ENCODE measurements at regions not wholly inside any gene's neighbourhood (a gene's known extent, or its start where the extent isn't known, plus 50 kb on each side); places are given as distances from the start of the nearest gene placed in this dataset.
"Not testable (repeated sequence)": the region's sequence is repeated elsewhere in the genome, so short reads cannot be mapped to it uniquely, and the experiment has no call there.

GRCh38 chr18:8882632-8883408 is 177.5 kb downstream of the MTCL1 start:
- peak; percentile 37 for DNase-seq (ENCODE audit: low read depth, low spot score)
- in situ Hi-C loops (cut with HindIII; ENCODE audit: low pct_unique_long_range_greater_than_20kb, low sequenced_read_pairs): no loop called here

- in situ Hi-C loops (cut with HindIII; ENCODE audit: low pct_unique_long_range_greater_than_20kb, low sequenced_read_pairs): no loop called here
- DNase-seq (ENCODE audit: low read depth, low spot score): no peak
Measured at GRCh38 chr18:8883409-8883668, 178.0 kb downstream of the MTCL1 start.

- in situ Hi-C loops (cut with HindIII; ENCODE audit: low pct_unique_long_range_greater_than_20kb, low sequenced_read_pairs); DNase-seq (ENCODE audit: low read depth, low spot score): not testable (repeated sequence)
Measured at GRCh38 chr18:8887877-8888276, 182.5 kb downstream of the MTCL1 start.

- no peak for DNase-seq (ENCODE audit: low read depth, low spot score)
- in situ Hi-C loops (cut with HindIII; ENCODE audit: low pct_unique_long_range_greater_than_20kb, low sequenced_read_pairs): no loop called here
Measured at GRCh38 chr18:8889489-8889888, 184.1 kb downstream of the MTCL1 start.

GRCh38 chr18:8890503-8890902 is 185.1 kb downstream of the MTCL1 start:
- in situ Hi-C loops (cut with HindIII; ENCODE audit: low pct_unique_long_range_greater_than_20kb, low sequenced_read_pairs): not testable (repeated sequence)

GRCh38 chr18:8890957-8891464 is 185.7 kb downstream of the MTCL1 start:
- peak; percentile 64 for DNase-seq (ENCODE audit: low read depth, low spot score)
- in situ Hi-C loops (cut with HindIII; ENCODE audit: low pct_unique_long_range_greater_than_20kb, low sequenced_read_pairs): no loop called here

More at GRCh38 chr18:8890503-8890902, 185.1 kb downstream of the MTCL1 start:
- not testable (repeated sequence) for DNase-seq (ENCODE audit: low read depth, low spot score)

- DNase-seq (ENCODE audit: low read depth, low spot score): no peak
- in situ Hi-C loops (cut with HindIII; ENCODE audit: low pct_unique_long_range_greater_than_20kb, low sequenced_read_pairs): no loop called here
Measured at GRCh38 chr18:8893221-8893620, 187.9 kb downstream of the MTCL1 start.

- in situ Hi-C loops (cut with HindIII; ENCODE audit: low pct_unique_long_range_greater_than_20kb, low sequenced_read_pairs): no loop called here
Measured at GRCh38 chr18:8893628-8894231, 188.4 kb downstream of the MTCL1 start.

GRCh38 chr18:8894823-8895222 is 189.5 kb downstream of the MTCL1 start:
- no peak for DNase-seq (ENCODE audit: low read depth, low spot score)
- in situ Hi-C loops (cut with HindIII; ENCODE audit: low pct_unique_long_range_greater_than_20kb, low sequenced_read_pairs): no loop called here

More at GRCh38 chr18:8893628-8894231, 188.4 kb downstream of the MTCL1 start:
- DNase-seq (ENCODE audit: low read depth, low spot score): no peak

GRCh38 chr18:8895341-8895740 is 190.0 kb downstream of the MTCL1 start:
- no peak for DNase-seq (ENCODE audit: low read depth, low spot score)
- in situ Hi-C loops (cut with HindIII; ENCODE audit: low pct_unique_long_range_greater_than_20kb, low sequenced_read_pairs): no loop called here

GRCh38 chr18:8895987-8896619 is 190.7 kb downstream of the MTCL1 start:
- peak; percentile 5 for DNase-seq (ENCODE audit: low read depth, low spot score)
- in situ Hi-C loops (cut with HindIII; ENCODE audit: low pct_unique_long_range_greater_than_20kb, low sequenced_read_pairs): no loop called here

- in situ Hi-C loops (cut with HindIII; ENCODE audit: low pct_unique_long_range_greater_than_20kb, low sequenced_read_pairs): no loop called here
- no peak for DNase-seq (ENCODE audit: low read depth, low spot score)
Measured at GRCh38 chr18:8899000-8899399, 193.6 kb downstream of the MTCL1 start.

GRCh38 chr18:8900552-8900951 is 195.2 kb downstream of the MTCL1 start:
- in situ Hi-C loops (cut with HindIII; ENCODE audit: low pct_unique_long_range_greater_than_20kb, low sequenced_read_pairs): no loop called here

GRCh38 chr18:8901019-8901418 is 195.7 kb downstream of the MTCL1 start:
- in situ Hi-C loops (cut with HindIII; ENCODE audit: low pct_unique_long_range_greater_than_20kb, low sequenced_read_pairs): no loop called here
- DNase-seq (ENCODE audit: low read depth, low spot score): no peak

More at GRCh38 chr18:8900552-8900951, 195.2 kb downstream of the MTCL1 start:
- DNase-seq (ENCODE audit: low read depth, low spot score): no peak

GRCh38 chr18:8904316-8904715 is 198.2 kb upstream of the NDUFV2 start:
- in situ Hi-C loops (cut with HindIII; ENCODE audit: low pct_unique_long_range_greater_than_20kb, low sequenced_read_pairs): no loop called here
- no peak for DNase-seq (ENCODE audit: low read depth, low spot score)

GRCh38 chr18:8908792-8909510 is 193.5 kb upstream of the NDUFV2 start:
- in situ Hi-C loops (cut with HindIII; ENCODE audit: low pct_unique_long_range_greater_than_20kb, low sequenced_read_pairs): no loop called here

GRCh38 chr18:8910186-8910822 is 192.2 kb upstream of the NDUFV2 start:
- no peak for DNase-seq (ENCODE audit: low read depth, low spot score)
- in situ Hi-C loops (cut with HindIII; ENCODE audit: low pct_unique_long_range_greater_than_20kb, low sequenced_read_pairs): no loop called here

More at GRCh38 chr18:8908792-8909510, 193.5 kb upstream of the NDUFV2 start:
- DNase-seq (ENCODE audit: low read depth, low spot score): no peak

GRCh38 chr18:8910843-8911242 is 191.7 kb upstream of the NDUFV2 start:
- in situ Hi-C loops (cut with HindIII; ENCODE audit: low pct_unique_long_range_greater_than_20kb, low sequenced_read_pairs): no loop called here
- DNase-seq (ENCODE audit: low read depth, low spot score): no peak
